NCI-H2107 (cell line): ENCODE measurements at regions not wholly inside any gene's neighbourhood (a gene's known extent, or its start where the extent isn't known, plus 50 kb on each side); places are given as distances from the start of the nearest gene placed in this dataset.

Source experiments
- DNase-seq: peaks from one replicate; lab custom pipeline; 2025; lab: John Stamatoyannopoulos, UW

DNA sequence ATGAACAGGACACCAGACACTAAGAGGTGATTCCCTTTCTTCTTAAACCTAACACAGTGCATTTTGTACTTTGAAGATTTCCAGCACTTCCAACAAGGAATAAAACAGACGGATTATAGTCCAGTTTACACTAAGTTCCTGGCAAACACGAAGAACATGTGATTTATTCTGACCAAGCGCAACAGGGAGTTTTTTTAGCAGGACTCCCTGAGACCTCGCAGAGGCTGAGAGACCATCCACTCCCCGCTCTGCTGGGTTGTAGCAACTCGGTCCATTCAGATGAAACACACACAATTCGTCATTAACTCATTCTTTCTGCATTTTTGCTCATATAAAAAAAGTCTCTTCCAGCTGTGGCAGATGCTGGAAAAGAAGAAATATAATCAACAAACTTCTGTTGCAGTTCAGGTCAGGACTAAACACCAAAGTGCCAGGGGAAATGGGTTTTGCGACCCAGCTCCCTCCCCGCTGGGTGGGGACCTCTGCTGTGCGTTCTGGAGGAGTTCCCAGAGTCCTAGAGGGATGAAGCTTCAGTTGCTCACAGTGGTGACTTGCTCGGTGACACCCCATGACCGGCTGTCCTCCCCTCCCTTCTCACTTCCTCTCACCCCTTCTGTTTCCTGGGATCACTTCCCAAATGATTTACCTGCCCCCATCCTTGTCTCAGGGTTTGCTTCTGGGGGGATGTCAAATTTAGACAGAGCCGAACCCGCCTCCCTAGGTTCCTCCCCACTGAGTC lies 52.5 kb downstream of the KCNF1 start:
- DNase-seq, result no peak

DNA sequence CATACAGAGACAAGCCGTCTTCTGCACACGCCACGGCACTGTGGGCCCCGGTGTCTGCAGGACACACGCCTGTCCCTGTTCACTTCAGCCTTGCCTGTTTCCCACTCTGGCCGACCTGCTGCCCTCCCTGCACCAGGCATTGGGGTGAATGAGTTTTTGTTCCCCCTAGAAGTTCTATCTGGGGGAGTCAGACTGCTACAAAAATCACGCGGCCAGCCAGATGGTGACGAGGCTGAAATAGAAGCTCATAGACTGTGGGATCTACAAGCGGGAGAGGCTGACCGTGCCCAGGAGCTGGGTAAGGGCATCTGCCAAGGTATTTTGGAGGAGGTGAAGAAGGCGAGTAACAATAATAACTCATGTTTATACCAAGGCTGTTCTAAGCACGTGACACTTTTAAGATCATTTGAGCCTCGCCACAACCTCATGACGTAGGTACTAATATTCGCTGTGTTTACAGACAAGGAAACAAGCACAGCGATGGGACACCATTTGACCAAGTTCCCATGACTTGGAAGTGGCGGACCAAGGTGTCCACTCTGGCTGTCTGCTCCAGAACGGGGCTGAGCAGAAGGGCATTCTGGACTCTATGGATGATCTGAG lies 53.6 kb downstream of the KCNF1 start:
- no peak for DNase-seq

DNA sequence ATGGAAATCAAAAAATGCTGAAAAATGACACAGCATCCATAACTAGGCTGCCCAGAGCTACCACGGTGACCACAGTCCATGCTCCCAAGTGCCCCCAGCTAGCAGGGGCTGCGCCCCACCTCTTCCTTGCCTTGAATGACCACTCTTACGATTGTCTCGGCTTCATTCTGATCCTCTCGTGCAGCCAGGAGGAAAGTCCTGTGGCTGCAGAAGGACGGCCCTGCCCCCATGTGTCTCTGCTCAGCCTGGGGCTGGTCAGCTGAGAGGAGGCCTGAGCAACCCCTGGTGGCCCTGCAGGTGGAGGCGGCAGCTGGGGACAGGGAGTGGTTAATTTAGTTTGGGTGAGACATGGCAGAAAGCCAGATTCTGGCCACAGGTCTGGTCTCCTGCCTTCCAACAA lies 54.3 kb downstream of the KCNF1 start:
- no peak for DNase-seq

DNA sequence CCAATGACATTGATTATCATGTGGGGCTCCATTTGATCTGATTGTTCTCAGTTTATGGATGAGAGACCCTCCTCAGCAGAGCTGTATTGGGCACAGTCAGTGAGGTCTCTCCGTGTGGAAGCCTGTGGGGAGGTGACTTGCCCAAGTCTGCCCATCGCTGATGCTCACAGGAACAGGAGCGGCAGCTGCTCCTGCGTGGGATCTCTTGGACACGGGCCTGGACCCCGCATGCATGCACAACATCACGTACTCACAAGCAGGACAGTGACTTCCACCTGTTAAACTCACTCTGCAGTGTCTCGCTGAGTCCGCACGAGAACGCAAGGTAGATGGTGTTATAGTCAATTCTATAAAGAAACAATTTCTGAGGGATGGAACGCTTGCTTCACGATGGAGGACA lies 55.0 kb downstream of the KCNF1 start:
- DNase-seq, result no peak

DNA sequence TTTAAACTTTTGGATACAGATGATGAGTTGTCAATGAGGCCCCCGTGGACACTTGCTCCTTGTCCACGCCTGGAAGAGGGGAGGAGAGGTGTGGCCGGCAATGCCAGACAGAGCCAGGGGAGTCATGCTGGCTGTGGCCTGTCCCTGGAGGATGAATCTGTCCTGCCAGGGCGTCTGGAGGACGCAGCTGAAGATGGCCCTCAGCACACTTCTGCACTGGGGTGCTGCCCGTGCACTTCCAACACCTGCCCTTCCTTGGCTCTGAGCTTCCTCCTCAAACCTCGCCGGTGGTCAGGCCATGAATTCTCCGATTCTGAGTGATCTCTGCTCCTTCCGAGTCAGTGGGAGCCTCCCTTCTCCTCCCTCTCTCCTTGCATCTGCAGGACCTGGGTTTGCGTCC lies 56.4 kb downstream of the KCNF1 start:
- no peak for DNase-seq

DNA sequence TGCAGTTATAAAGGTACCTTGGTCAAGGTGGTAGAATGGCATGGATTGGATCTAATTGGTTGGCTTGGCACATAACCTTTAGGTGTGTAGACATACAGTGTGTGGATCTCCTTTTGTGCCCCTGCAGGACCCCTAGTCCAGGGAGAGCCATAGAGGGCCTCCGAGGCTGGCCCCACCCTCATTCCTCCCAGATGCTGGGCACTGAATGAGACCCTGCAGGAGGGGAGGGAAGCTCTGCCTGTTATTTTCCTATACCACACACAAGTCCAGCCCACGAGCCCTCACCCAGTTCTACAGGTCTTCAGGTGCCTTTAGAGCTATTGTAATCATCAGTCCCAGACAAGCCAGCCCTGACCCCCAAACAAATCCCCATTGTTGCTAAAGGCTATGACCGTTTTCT lies 58.9 kb downstream of the KCNF1 start:
- no peak for DNase-seq

DNA sequence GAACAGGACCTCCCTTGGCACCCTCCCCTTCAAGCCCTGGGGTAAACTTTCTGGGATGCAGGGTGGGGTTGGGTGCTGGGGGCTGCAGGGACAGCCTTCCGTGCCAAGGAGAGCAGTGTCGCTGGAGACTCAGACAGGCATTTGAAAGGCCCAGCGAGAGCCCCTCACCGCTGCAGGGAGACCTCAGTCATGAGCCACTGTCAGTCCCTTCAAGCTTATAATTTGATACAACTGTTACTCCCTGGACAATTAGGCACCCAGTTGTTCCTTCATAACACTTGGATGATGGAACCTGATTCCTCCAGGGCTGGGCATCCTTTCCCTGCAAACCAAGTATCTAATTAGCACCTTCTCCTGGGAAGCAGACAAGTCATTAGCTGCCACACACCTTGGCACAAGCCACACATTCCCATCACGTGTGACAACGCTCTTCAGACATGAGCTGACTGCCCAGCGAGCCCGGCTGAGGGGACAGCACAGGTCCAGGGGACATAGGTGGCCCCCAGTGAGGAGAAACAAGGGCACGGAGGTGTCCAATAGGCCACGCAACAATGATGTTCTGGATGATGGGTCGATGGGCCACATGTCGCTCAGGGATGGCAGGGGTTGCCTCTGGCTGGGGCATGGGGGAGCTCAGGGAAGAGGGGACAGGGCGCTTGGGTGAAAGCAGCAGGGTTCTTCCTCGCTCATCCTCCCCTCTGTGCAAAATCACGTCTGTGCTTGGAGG lies 59.6 kb downstream of the KCNF1 start:
- peak; percentile 34 for DNase-seq

DNA sequence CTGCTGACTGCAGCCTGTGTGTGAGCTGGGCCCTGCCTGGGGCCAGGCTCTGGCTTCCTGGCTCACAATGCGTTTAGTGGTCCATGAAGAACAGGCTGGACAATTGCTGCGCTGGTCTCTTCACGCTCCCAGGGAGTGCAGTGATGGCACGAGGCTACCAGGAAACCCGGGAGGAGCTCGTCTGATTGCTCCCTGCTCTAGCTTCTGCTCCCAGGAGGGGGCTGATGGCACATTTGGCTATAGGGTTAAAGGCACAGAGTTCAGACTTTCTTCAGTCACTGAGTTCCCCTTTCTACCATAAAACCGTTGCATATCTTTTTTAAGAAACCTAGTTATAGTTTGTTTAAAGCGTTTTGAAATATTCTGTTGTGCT lies 60.1 kb downstream of the KCNF1 start:
- DNase-seq, result no peak

DNA sequence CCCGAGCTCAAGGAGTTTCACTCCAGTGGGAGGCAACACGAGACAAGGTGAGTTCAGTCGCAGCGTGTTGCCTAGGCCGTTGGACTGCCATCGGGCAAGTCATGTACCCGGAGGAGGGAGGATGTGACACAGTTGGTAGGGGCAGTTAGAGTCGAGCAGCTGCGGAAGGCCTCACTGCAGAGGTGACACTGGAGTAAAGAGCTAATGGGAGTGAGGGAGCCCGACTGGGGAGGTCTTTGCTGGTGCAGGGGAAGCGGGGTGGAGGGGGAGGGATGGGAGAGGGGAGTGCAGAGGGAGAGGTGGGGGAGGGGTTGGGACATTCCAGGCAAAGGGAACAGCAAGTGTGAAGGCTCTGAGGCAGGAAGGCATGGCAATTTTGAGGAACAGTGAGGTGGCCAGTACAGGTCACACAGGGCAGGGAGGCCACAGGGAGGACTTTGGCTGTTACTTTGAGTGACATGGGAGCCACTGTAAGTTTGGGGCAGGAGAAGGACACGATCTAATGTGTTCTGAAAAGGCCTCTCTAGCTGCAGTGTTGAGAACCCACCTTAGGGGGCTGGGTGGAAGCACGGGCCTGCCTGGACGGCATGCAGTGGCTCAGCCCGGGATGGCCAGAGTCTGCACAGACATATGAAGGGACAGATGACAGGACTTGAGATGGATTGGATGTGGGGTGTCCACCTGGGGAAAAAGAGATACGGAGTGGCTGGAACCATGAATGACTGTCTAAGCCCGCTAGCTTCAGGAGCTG lies 61.1 kb downstream of the KCNF1 start:
- no peak for DNase-seq

DNA sequence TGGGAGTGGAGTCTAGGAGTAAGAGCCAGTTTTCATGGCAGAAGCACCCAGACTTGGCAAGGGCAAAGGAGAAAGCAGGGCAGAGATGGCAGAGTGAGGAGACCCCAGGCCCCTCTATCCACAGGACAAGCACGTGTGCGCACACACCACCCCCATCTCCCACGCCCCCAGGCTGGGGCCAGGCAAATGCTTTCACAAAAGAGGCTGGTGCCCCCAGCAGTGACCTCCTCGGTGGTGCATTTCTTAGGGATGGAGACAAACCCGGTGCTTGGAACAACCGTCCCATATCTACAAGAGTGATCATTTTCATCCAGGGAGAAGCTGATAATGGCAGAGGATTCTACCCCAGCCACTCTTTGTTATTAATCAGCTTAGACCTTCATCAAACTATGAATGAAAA lies 62.0 kb downstream of the KCNF1 start:
- no peak for DNase-seq

DNA sequence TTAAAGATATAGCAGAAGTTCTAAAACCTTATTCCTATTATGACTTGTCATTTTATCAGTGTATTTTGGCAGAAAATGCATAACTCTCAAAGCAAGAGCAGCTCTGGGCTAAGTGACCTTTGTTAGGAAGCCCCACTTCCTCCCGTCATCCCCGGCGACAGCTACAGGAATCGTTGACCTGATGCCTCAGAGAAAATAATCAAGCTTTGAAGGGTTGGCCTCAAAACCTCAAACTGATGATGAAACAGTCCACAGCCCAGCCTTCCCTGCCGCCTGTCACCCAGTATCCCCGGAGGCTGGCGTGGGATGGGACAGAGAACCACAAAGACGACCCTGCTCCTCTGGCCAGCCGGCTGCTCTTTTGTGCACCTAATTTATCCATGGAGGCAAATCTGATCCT lies 65.3 kb downstream of the KCNF1 start:
- no peak for DNase-seq

DNA sequence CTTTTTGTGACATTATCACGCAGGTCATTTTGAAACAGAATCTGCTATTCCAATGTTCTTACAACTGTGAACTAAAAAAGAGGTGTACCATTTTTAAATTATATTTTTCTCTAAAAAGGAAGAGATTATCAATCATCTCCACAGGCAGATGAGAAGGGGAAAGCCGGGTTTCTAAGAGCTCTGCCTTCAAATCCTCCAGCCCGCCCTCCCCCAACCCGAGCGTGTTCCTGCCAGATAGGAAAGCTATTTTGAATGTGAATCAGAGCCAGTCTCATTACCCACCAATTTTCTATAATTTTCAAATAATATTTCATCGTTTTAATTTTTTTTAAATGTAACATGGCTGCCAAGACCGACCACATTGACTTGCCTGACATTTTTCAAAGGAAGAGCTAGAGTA lies 65.9 kb downstream of the KCNF1 start:
- DNase-seq, result no peak

DNA sequence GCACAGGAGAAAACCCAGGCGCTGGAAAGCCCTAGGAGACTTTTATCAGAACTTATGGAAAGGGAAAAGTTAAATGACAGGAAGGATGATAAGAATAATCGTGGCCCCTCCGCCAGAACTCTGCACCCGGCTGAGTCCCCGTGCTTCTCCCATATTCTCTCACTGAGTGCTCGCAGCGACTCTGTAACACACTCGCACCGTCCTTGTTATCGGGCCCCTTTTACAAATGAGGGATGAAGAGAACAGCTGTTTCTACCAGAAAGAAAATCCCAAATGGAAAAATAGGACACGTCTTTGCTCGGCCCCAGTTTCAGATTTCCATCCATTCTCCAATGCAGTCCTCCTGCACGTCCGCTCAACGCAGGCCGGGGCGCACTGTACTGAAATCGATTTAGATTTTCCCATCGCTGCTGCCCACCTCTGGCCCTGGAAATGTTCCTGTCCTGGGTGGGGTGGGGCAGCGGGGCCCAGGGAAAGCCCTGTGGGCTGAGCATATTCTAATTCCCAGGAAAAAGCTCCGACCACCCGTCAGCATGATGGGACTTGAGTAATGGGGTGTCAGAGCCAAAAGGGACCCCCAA lies 66.4 kb downstream of the KCNF1 start:
- no peak for DNase-seq

DNA sequence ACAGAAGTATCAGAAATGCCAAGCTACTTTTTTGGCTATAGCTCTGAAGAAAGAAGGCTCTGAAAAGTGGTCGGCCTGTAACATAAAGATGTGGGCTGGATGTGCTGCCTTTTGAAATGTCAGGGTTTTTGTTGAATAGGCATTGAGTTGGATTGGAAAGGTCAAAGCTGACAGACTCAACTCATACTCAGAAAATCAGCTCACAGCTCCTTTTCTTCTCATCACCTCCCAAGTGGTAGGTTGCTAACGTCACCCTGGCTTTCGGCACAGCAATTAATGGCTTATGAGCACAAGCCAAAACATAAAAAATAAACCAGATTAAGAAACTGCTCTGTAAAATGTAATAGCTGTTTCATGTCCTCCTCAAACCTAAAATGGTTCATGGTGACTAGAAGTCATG lies 68.3 kb downstream of the KCNF1 start:
- DNase-seq, result no peak

DNA sequence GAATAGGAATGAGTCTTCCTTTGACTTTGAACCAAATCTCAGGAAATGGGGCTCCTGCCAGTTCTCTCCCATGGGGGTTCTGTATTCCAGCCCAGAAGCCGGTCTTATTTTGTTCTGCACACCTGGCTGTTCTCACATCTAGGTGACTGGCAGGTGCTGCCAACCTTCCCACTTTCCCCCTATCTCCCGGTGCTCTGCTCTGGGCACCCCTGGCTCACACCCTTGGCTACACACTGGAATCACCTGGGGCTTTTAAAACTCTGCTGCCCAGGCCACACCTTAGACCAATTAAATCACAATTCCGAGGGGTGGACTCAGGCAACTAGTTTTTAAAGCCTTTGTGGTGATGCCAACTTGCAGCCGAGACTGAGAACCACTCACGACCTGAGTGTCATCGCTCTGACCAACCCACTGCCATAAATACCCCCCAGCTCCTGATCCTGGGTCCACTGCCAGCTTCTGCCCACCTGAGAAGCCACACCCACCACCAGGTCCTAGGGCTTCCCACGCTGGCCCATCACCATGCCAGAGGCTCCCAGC lies 69.2 kb downstream of the KCNF1 start:
- DNase-seq, result no peak

DNA sequence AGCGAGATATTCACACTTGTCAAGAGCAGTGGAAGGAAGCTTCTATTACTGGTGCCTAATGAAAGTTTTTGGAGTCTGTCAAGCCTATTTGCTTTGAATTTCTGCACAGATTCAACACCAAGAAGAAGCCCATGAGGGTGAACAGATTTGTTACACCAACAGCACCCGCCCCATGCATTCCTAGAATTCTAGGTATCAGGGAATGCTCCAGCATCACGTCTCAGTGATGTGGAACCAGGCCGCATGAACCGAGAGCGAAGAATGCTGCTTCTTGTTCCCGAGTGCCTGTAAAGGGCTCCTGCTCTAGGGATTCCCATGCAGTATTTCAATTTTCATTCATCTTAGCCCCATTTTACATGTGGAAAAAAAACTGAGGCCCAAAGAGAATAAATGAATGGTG lies 69.7 kb downstream of the KCNF1 start:
- no peak for DNase-seq

DNA sequence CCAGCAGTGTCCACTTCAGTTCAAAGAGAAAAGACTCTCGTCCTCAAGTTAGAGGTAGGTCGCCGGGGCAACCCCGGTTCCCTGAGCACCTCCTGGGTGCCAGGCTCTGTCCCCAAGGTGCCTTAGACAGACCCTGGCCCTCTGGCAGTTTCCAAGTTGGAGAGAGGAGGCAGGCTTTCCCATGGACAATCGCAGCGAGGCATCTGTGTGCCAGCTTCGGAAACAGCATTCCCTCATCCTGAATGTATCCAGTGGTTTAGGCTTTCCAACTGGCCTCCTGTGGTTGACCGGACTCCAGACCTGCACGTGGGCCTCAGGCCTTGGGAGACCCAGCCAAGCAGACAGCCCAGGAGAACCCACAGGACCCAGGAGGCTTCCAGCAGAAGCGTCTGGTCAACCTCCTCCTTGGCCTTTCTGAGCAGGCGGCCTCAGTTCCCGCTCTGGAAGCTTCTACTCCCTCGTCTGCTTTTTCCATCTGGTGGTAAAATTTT lies 70.3 kb downstream of the KCNF1 start:
- no peak for DNase-seq

DNA sequence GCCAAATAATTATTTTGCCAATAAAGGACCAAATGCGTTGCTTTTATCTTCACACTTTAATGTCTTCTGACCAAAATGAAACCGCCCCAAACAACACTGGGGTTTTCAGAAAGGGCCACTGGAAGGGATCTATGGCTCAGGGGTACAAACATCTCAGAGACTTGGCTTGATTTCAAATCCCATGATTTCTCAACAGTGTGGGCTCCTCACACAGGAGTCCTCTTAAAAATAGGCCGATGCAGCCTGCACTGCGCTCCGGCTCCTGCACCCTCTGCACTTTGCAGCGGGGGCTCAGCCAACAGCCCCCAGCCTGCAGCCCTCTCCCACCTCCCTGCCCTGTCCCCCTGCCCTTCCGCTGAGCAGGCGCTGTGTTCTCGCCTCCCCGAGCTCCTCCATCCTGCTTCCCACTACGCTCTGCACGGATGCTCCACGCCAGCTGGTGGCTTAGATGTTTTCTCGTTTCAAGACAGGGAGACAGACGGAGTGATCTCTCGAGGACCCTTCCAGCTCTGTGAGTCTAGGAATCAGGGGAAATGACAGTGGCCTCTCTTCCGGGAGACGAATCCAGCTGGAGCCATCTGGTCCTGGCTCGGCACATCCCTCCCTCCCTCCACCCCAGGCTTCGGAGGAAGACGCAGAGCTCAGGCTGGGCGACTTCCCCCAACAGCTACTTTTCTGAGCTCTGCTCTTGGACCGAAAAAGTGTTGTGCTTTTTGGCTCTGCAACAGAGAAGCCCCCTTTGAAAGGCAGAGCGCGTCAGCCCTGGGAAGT lies 71.4 kb downstream of the KCNF1 start:
- no peak for DNase-seq

DNA sequence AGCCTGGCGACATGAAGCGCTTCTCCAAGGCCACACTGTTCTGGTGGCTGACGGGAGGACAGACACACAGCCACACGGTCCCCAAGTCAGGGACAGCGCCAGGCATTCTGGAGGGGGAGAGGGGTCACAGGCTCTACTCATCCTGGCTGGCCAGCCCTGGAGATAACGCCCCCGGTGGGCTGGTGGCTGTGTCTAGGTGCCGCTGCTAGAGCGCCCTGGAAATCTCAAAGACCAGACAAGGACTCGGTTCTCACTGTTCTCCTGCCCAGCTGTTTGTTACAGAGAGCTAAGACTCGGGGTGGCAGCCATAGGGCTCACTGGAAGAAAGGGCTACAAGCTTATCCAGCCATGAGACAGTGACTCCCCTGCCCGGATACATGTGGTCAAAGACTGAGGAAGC lies 72.0 kb downstream of the KCNF1 start:
- DNase-seq, result no peak

DNA sequence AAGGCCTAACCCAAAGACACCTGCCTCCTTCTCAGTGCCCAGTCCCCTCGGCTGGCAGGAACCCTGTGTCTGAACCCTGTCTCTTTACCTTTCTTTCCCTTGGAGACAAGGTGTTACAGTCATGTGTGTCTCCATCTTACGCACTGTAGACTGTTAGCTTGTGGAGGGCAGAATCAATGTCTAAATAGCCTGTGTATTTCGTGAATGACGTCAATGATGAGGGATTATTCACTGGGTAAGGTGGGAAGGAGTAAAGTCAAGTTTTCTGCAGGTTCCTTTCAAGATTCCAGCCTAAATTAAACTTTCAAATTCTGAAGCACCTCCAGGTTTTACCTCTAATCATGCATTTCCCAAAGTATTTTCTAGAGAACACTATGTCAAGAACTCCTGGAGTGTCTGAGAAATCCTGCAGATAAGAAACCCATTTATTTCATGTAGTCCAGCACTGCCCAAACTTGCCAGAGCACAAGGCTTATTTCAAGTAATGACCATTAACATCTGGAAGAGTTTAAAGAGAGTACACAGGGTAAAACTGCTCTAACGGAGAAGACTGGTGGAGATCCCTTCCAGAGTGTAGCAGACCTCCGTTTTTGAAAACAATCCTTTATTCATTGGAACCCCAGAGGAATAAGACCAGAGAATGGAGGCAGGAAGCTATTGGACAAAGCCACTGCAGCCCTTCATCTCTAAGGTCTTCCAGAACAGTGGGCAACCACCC lies 72.8 kb downstream of the KCNF1 start:
- no peak for DNase-seq

DNA sequence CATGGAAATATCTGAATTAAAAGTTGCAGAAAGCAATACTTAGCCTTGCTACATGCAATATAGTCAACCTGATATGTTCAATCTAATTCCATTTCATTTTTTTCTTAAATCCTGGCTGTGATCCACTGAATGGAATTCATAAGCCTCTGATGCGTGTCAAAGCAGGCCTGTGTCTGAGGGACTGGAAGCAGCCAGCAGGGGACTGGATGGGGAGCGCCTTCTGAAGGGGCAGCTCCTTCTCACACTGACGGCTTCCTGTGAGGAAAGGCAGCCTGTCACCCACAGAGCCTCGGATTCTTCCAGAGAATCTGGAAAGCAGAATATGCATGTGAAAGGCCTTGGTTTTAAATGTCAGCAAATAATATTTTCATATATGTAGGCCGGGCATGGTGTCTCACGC lies 73.5 kb downstream of the KCNF1 start:
- DNase-seq, result no peak
